ENCODE measurements at regions not wholly inside any gene's neighbourhood (a gene's known extent, or its start where the extent isn't known, plus 50 kb on each side); places are given as distances from the start of the nearest gene placed in this dataset.
"Not testable (repeated sequence)": the region's sequence is repeated elsewhere in the genome, so short reads cannot be mapped to it uniquely, and the experiment has no call there.

DNA sequence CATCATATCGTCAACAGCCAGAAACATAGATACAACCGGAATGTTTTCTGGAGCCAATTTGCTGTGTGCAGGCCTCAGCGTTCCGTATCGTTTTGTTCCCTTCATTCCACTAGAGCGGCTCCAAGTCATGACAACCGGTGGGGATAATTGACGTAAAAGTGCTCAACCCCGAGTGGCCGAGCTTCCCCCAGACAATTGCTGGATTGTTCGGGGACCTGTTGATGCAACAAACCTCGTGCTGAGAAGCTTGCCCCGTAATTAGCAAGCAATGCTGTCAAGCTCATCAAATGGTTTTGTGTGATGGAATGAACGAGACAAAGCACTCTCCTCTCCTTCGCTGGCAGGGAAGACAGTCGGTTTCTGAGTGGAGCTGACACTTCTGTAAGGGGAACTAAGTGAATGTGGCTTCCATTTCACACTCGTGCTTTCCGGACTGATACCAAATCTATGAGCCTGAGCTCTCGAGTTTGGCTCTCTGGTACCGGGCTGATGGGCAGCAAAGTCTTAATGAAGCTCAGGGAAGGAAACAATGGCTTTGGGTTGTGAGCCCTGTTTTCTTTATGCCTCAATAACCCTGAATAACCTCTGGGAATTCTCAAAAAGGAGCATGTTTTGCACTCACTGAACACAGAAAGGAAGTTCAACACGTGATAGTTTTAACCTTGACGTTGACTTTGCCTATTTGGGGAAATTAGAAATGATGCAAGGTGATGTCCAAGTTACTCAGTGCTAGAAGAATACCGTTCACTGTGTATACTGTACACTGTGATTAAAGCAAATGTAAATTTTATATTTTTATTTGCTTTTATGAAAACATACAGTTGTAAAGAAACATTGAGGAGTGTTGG lies 220.5 kb downstream of the BAMBI start:
- no peak for DNase-seq

DNA sequence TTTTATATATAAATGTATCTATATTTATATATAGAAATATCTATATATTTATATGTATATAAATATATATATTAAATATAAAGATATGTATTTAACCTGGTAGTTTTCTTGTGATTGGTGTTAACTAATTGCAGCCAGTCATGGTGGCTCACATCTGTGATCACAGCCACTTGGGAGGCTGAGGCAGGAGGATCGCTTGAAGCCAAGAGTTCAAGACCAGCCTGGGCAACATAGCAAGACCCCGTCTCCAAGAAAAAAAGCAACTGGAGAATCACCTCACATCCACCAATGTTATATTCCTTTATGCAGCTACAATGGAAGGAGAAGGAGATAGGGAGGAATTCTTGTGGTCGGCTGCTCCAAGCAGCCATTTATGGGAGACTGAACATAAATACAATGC lies 224.9 kb downstream of the BAMBI start:
- DNase-seq, result no peak
- no peak for ATAC-seq

More for the DNA sequence above, 220.5 kb downstream of the BAMBI start:
- ATAC-seq, result no peak

DNA sequence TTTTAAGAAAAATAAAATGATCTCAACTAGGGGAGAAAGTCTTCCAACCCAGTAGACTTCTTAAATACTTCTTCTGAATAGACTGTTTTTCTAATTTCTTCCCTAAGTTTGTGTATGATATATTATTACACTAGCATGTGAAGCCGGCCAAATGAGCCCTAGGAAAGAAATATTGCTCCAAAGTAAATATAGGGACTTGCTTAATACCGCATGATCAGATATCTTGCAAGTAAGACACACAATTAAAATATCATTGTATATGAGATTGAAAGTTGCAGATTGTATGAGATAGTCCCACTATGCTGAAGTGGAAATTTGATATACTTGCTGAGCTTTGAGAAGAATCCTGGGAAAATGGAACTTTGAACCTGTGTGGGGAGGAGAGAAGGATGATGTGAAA lies 225.7 kb downstream of the BAMBI start:
- ATAC-seq (no peak), DNase-seq (no peak)

DNA sequence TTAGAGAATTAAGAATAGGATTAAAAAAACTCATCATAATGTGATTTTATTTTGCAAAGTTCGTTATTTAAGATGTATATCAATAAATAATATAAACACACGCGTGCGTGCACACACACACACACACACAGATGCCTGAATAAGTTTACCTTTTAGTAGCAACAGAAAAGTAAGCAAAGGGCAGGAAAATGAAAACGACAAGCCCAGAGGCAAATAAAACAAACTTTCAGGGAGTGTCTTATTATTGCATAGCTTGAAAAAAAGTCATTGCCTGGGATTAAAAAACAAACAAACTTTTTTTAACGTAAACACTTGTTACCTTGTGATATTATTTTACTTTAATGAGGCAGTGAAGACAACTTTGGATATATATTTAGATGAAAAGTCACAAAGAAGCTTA lies 226.4 kb downstream of the BAMBI start:
- ATAC-seq, result no peak
- no peak for DNase-seq

DNA sequence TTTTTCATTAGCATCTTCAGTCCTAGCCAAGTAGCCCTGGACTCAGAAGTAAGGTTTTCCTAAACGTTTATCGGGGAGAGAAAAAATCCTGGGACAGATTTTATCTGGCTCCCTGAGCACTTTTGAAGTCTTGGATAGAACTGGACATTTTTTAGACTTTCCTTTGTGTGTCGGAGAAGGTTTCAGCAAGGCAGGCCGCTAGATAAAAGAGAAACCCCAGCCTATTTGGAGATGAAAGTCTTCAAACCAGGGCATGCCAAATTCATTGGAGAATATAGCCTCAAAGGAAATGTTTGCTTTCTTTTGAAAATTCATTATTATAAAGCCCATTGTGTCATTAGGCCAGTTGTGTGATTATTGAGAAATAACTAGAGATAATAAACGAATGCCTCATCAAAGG lies 228.1 kb downstream of the BAMBI start:
- DNase-seq, result no peak
- ATAC-seq, result no peak

DNA sequence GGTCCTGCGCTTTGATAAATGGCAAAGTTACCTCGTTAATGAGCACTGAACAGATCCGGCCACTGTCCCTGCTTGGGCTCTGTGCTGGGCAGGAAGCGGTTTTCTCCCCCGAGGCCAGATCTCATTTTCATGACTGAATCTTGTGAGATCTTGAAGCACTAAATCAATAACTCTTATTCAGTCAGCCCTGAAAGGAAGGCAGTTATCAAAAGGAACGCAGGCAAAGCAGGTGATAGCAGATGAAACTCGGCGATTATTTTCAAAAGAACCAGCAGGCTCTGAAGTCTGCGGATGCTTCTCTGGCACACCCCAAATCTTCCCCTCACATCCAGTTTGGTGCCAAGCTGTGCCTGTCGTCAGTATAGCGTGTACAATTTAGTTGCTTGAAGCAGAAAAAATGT lies 228.7 kb downstream of the BAMBI start:
- no peak for DNase-seq

DNA sequence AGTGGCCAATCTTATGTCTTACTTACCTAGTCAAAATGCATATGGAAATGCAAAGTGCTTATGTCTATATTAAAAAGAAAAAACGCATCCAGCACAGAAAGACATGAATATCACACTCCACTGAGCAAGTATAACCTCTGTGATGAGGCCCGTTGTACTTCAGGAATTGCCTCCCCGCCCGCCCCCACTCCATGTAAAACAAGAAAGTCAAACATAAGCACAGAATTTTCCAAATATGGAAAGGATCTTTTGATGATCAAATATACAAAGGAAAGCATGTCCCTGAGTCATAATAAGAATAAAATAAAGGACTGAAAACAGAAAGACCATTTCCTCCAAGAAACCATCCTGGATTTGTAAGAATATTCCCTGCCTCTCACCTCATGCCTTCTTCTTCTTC lies 229.1 kb downstream of the BAMBI start:
- ATAC-seq (no peak), DNase-seq (no peak)

More for the DNA sequence above, 228.7 kb downstream of the BAMBI start:
- ATAC-seq, result no peak

DNA sequence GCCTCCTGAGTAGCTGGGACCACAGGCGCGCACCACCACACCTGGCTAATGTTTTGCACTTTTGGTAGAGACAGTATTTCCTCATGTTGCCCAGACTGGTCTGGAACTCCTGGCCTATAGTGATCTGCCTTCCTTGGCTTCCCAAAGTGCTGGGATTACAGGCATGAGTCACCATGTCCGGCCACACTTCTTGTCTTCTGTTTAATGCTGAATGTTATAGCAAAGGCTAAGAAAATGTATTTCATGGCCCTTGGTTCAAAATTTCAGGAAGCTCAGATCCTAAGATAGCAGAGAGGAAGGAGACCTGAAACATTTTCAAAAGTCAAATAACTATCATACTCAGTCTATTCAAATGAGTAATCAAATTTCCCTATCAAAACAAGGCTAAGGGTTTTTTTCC lies 229.6 kb downstream of the BAMBI start:
- no peak for ATAC-seq
- no peak for DNase-seq

DNA sequence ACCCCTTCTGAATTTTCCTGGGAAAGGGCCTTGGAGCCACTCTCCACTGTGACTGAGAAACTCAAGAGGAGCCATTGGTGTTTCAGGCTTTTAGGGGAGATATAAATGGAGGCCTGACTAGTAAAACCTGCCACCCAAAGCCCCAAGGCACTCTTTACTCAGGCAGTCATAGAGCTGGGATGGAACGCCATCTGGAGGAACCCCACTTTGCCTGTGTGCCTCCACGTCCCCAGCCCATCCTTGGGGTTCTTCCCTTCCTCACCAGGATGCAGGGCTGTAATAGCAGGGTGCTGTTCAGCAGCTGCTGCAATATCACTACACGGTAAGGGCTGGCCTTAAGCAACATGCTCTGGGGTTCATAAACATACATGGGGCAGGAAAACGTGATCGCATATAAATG lies 232.6 kb downstream of the BAMBI start:
- no peak for ATAC-seq
- DNase-seq, result no peak

DNA sequence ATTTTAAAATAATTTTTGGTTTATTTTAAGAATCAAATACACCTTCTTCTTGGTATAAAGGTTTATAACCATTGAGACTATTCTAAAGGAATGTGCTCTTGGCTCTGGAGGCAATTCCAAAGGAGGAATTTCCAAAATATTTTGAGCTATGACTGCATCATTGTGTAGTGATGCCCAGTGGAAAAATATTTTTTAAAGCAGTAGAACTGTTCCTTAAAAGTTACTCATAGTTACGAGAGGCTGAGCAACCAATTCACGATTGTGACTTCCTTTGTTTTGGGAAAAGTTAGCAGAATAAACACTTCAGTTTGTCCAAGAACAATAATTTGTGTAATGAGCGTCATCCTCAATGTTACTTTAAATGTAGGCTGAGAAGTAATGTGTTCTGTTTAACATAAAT lies 233.6 kb downstream of the BAMBI start:
- DNase-seq (no peak), ATAC-seq (no peak)

DNA sequence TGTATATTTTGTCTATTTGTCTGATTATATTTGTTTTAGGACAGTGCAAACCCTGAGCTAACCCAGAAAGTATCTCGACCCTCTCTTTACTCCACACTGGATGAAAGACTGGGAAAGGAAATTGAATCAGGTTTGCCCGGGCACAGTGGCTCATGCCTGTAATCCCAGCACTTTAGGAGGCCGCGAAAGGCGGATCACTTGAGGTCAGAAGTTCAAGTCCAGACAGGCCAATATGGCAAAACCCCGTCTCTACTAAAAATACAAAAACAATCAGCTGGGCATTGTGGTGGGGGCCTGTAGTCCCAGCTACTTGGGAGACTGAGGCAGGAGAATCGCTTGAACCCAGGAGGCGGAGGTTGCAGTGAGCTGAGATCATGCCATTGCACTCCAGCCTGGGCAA lies 234.2 kb downstream of the BAMBI start:
- ATAC-seq, DNase-seq: not testable (repeated sequence)

DNA sequence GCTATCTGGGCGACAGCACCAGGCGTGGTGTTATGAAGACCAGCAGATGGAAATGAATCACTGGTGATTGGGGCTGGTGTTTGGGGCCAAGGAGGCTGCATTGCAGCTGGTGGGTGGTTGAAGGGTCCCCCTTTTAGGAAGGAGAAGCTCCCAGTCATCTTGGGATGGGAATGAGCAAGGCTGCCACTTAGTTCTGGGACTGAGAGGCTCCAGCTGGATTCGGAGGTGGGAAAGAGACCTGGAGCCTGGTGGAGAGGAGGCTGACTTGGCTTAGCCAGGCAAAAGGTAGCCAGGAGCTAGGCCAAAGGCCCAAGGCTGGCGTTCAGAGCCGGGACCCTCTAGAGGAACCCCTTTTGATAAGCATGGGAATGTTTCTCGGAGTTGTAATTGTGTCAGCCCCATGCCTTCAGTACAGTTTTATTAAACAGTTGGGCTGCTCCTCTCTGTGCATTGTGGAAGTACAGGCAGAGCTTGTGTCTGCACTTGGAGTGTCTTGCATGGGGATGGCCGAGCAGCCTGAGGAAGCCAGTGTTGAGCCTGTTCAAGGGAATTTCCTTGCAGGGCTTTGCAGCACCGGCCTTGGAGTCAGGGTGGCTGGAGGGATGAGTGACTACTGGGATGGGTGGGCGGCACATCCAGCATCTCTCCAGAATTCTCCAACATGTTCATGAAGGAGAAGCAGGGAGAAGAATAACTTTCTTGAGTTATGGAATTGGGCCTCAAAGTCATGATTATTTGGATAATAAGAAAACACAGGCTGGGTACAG lies 234.9 kb downstream of the BAMBI start:
- ATAC-seq (no peak), DNase-seq (no peak)

DNA sequence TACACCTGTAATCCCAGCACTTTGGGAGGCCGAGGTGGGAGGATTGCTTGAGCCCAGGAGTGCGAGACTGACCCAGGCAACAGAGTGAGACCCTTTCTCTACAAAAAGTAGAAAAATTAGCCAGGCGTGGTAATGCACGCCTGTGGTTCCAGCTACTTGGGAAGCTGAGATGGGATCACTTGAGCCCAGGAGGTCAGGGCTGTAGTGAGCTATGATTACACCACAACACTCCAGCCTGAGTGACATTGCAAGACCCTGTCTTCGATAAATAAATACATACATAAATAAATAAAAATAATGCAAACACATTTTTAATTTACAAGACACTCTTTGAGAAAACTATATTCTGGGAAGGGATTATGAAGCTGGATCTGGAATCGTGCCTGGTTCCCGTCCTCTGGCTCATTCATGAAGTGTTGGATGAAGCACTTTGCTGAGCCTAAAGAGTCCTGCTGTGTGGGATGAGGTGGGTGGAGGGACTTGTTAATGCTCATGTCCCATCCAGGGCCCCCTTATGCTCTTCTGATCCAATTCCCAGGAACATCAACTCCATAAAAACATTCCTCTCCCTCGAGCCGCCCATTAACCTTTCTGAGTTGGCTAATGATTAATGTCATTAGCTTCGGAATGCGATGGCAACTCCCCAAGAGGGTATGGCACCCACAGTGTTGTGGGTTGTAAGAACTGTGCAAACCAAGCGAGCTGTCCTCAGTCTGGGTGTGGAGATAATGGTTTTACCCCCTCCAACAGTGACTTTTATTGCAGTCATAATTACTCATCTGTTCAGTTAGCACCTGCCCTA lies 236.3 kb downstream of the BAMBI start:
- DNase-seq, result no peak
- ATAC-seq, result no peak

DNA sequence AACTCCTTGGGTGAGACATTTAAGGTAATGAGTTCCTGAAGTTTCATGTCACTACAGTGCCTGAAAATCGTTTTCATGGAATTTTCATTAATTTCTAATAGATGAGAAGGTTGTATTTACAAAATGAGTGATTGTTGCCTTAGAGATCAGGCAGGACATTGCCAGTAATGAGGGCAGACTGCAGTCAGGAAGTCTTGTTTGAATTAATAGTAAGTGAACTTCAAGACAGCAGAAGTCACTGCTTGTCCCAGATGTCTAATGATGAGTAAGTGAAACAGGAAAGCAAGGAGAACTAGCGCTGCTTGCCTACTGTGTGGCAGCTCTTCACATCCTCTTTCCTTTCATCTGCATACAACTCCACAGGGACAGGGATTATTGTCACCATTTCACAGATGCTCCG lies 237.4 kb downstream of the BAMBI start:
- DNase-seq, result no peak
- ATAC-seq, result no peak

DNA sequence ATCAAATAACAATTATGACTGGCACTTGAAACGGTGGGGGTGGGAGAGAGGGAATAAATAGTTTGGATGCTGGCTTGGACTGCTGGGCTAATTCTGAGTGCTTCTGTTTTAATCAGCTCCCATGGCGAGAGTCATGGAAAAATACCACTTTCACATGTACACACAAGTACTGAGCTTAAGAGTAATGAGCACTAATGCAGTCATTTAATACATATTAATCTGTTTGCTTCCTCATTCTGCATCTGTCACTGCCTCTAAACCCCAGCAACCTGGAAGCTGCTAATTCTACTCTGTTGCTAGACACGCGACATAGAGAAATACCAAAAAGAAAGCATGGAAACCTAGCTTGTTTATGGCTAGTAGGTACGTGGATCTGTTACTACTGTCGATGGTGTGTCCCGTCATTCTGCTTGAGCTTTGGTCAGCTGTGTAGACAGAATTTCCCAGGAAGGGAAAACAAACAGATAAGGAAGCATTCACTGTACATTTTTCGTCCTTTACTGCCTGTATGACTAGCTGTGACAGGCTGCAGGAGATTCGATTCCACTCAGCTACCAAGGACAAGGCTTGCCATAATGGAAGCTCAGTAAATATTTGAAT lies 238.8 kb downstream of the BAMBI start:
- ATAC-seq, result no peak

DNA sequence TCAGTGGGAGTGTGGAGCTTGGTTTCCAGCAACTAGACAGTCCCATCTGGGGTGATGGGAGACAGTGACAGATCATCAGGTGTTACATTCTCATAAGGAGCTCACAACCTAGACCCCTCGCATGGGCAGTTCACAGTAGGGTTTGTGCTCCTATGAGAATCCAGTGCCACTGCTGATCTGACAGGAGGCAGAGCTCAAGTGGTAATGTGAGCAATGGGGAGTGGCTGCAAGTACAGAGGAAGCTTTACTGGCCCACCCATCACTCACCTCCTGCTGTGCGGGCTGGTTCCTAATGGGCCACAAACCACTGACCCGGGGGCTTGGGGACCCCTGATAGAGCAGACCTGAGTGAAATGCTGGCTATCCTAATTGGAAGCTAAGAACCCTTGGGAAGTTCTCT lies 242.8 kb downstream of the BAMBI start:
- ATAC-seq (no peak), DNase-seq (no peak)

More for the DNA sequence above, 238.8 kb downstream of the BAMBI start:
- DNase-seq, result no peak

DNA sequence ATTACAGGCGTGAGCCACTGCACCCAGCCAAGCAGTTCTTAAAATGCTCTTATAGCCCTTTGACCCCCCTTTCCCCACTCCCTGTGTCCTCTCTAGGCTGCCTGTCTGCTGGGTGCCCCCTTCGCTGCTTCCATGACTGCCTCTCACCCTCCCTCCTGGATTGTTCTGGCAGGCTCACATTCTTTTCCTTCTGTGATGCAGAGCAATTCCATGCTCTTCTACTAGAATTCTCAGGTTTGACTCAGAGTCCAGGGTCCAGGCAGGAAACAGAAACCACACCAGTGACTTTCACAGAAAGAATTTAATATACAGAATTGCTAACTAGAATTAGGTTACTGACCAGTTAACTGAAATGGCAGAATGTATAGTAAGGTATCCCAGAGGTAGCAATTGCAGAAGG lies 244.8 kb downstream of the BAMBI start:
- no peak for ATAC-seq

DNA sequence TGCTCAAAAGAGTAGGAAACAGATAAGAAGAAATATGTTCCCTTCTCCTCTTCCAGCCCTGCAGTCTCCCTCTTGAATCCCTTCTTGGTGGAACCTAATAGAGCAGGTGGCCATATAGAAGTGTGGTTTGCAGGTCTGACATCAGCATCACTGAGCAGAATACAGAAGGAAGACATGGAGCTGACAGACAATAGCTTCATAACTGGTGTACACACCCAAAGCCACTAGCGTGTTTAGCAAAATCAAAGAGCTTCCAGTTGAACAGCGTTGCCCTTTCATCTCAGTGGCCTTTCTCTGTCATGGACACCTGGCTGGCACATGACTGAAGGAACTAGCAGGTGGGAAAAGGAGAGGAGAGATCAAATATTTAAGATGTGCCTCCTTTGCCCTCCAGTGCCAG lies 245.5 kb downstream of the BAMBI start:
- no peak for ATAC-seq
- no peak for DNase-seq

More for the DNA sequence above, 244.8 kb downstream of the BAMBI start:
- DNase-seq, result no peak

DNA sequence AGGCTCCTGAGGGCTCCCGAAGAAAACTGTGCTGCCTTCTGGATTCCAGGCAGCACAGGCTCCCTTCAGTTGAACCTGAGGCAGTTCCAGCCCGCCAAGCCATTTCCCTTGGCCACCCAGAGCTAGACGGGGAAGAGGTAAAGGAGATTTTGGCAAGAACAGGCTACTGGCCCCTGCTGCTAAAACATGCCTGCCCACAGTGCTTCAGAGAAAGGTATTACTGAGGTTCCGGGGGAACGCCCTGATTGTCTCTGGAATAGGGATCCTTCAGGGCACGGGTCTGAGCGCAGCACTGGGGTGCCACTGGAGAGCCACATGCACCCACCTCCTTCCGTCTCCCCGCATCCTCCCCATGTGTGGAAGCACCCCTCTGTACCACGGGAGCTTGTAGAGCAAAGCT lies 247.4 kb downstream of the BAMBI start:
- ATAC-seq, result no peak
- DNase-seq, result no peak

DNA sequence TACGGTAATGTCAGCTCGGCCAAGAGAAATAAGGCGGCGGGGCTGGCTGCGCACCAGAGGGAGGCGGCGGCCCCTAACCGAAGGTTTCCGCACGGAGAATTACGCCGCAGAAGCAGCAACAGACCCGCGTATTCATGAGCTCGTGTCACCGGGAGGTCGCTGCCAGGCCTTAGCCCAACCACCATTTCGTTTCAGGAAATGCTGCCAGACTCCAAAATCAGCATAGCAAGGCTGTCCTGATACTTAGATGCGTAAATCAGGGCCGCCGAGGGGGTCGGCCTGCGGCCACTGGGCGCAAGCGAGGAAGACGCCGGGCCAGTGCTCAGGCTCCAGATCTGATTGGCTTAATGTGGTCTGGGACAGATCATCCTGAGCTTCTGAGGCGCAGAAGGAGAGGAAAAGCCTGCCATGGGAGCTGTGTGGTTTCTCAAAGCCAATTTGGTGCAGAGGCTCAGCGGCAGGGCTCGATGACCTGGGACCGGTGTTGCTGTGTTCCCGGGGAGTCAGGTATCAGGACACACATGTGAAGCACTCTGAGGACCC lies 247.9 kb downstream of the BAMBI start:
- ATAC-seq (no peak), DNase-seq (no peak)

DNA sequence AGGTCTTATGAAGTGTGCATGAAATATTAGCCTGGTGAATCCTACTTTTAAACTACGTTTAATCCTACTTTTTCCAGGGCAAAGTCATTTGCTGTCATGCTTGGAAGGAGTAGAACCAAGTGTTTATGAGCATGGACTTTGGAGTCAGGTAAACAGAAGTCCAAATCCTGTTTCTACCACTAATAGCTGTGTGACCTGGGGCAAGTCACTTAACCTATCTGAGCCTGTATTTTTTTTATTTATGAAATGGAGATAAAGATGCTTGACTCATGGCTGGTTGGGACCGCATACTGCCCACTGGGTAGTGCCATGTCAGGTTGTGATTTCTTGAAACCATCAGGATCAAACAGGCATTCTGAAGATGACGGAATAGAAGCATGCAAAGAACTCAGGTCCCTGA lies 249.6 kb downstream of the BAMBI start:
- no peak for DNase-seq

DNA sequence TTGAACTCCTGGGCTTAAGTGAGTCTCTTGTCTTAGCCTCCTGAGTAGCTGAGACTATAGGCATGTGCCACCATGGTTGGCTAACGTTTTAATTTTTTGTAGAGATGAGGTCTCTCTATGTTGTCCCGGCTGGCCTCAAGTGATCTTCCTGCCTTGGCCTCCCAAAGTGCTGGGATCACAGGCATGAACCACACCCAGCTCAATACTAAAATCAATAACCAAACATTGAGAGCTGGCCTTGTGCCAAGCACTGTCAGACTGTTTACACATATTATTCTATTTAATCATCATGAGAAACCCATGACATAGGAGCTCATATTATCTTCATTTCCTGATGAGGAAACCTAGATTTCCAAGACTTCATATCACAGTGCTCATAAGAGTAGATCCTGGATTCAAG lies 251.2 kb downstream of the BAMBI start:
- ATAC-seq (no peak), DNase-seq (no peak)

More for the DNA sequence above, 249.6 kb downstream of the BAMBI start:
- ATAC-seq, result no peak

Data from stimulated activated naive CD8-positive, alpha-beta T cell treated with anti-CD3 and anti-CD28 coated beads, Interleukin-15, Interleukin-2, amounts not matched to agents 100 U/mL and 50 U/mL, for 24 hours (primary cell).